Loucy (cell line): ENCODE measurements at regions not wholly inside any gene's neighbourhood (a gene's known extent, or its start where the extent isn't known, plus 50 kb on each side); places are given as distances from the start of the nearest gene placed in this dataset.

Experiments
- EZH2phosphoT487 ChIP-seq: fragments of 200-600 bp; IDR thresholded peaks from 2 replicates; pipeline ENCODE4 v1.6.1; 2018; ENCODE audit warnings: antibody characterized with exemption, mild to moderate bottlenecking, moderate library complexity, borderline replicate concordance
- TF ChIP-seq, protein P1 (sequence below): fragments of 200-600 bp; sonication (generic); conservative IDR thresholded peaks from 2 replicates; pipeline ENCODE4 v1.5.1; 2014; ENCODE audit warnings: mild to moderate bottlenecking, antibody characterized with exemption, low read length

DNA sequence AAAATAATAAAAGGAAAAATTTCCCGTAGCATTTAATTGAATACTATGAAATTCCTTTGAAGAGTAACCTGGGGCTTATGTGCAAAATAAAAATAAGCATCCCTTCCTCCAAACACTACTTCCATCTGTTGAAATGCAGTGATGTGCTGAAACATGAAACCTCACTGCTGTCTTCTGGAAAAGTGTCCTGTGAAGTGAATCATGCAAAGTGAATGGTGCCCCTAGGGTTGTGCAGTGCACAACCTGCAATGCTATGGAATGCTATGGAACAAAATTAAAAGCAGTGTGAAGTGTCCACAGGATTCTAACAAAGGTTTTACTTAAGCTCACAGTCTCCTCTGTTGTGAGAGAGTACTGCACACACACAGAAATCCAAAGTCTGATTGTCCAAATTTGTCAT, 480.9 kb downstream of the ETV1 start:
- TF ChIP-seq, protein P1, sequence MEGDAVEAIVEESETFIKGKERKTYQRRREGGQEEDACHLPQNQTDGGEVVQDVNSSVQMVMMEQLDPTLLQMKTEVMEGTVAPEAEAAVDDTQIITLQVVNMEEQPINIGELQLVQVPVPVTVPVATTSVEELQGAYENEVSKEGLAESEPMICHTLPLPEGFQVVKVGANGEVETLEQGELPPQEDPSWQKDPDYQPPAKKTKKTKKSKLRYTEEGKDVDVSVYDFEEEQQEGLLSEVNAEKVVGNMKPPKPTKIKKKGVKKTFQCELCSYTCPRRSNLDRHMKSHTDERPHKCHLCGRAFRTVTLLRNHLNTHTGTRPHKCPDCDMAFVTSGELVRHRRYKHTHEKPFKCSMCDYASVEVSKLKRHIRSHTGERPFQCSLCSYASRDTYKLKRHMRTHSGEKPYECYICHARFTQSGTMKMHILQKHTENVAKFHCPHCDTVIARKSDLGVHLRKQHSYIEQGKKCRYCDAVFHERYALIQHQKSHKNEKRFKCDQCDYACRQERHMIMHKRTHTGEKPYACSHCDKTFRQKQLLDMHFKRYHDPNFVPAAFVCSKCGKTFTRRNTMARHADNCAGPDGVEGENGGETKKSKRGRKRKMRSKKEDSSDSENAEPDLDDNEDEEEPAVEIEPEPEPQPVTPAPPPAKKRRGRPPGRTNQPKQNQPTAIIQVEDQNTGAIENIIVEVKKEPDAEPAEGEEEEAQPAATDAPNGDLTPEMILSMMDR, result no peak
- no peak for TF ChIP-seq EZH2phosphoT487
